MM.1S (cell line): ENCODE measurements at regions not wholly inside any gene's neighbourhood (a gene's known extent, or its start where the extent isn't known, plus 50 kb on each side); places are given as distances from the start of the nearest gene placed in this dataset.

ENCODE experiments used
- CTCF ChIP-seq: fragments of 300-600 bp; sonication (generic); IDR thresholded peaks from 2 replicates; pipeline ENCODE4 v1.5.1; 2016; ENCODE audit warnings: antibody characterized with exemption, low read length, mixed read lengths
- EZH2 ChIP-seq: fragments of 300-600 bp; sonication (generic); optimal IDR thresholded peaks from 2 replicates; pipeline ENCODE3; 2017; ENCODE audit warnings: low read depth, mild to moderate bottlenecking, antibody characterized with exemption, low read length, mixed read lengths
- EZH2phosphoT487 ChIP-seq: fragments of 300-600 bp; sonication (generic); IDR thresholded peaks from 2 replicates; pipeline ENCODE4 v1.6.1; 2018; ENCODE audit warnings: antibody characterized with exemption, low read length

GRCh38 chr14:96727491-96727890, 69.7 kb upstream of the VRK1 start:
- TF ChIP-seq EZH2 (no peak), EZH2phosphoT487 (no peak), CTCF (no peak)
